ENCODE measurements at regions not wholly inside any gene's neighbourhood (a gene's known extent, or its start where the extent isn't known, plus 50 kb on each side); places are given as distances from the start of the nearest gene placed in this dataset.

GRCh38 chr4:123878976-123879375 lies 482.4 kb downstream of the SPRY1 start:
- TF ChIP-seq, protein P1, sequence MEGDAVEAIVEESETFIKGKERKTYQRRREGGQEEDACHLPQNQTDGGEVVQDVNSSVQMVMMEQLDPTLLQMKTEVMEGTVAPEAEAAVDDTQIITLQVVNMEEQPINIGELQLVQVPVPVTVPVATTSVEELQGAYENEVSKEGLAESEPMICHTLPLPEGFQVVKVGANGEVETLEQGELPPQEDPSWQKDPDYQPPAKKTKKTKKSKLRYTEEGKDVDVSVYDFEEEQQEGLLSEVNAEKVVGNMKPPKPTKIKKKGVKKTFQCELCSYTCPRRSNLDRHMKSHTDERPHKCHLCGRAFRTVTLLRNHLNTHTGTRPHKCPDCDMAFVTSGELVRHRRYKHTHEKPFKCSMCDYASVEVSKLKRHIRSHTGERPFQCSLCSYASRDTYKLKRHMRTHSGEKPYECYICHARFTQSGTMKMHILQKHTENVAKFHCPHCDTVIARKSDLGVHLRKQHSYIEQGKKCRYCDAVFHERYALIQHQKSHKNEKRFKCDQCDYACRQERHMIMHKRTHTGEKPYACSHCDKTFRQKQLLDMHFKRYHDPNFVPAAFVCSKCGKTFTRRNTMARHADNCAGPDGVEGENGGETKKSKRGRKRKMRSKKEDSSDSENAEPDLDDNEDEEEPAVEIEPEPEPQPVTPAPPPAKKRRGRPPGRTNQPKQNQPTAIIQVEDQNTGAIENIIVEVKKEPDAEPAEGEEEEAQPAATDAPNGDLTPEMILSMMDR (IDR thresholded peaks at IDR 0.05; ENCODE audit: insufficient read depth, low read depth, low read length), result no peak
- TF ChIP-seq EZH2 (IDR thresholded peaks at IDR 0.05; ENCODE audit: insufficient read depth, low read length), result no peak
